Stimulated activated CD4-positive, alpha-beta T cell treated with anti-CD3 and anti-CD28 coated beads, TNF-alpha, amount 100 ng/mL, for 48 hours (primary cell): ENCODE measurements at regions not wholly inside any gene's neighbourhood (a gene's known extent, or its start where the extent isn't known, plus 50 kb on each side); places are given as distances from the start of the nearest gene placed in this dataset.

ENCODE experiments used
- DNase-seq, 3 donors: peaks; one replicate each; pipeline ENCODE4 v3.0.0-alpha.2; 2020; ENCODE audit warnings: low read depth in 3 of 3

- no peak for DNase-seq
Measured at GRCh38 chr1:96259399-96259798, 462.2 kb upstream of the PTBP2 start.

DNA sequence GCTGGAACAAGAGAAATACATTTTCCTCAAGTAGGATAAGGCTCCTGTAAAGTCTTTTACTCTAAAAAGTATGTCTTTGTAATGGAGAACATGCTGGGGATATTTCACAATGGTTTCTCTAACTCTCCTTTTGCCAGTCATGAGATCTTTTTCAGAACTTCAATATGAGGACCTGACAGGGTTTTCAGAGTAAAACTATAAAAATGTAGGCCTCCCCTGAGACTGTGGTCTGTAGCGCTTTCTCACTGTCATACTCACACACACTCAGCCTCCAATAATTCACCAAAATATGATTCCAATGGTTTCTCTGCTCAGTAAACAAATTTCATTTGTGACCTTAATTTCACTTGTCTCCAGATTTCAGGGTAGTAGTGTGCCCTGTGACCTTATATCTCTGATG lies 440.1 kb upstream of the PTBP2 start:
- no peak for DNase-seq

GRCh38 chr1:96290033-96290432 lies 431.6 kb upstream of the PTBP2 start:
- DNase-seq, result no peak

- DNase-seq, result no peak
Measured at GRCh38 chr1:96290801-96291200, 430.8 kb upstream of the PTBP2 start.

- no peak for DNase-seq
Measured at GRCh38 chr1:96291468-96291867, 430.1 kb upstream of the PTBP2 start.

DNA sequence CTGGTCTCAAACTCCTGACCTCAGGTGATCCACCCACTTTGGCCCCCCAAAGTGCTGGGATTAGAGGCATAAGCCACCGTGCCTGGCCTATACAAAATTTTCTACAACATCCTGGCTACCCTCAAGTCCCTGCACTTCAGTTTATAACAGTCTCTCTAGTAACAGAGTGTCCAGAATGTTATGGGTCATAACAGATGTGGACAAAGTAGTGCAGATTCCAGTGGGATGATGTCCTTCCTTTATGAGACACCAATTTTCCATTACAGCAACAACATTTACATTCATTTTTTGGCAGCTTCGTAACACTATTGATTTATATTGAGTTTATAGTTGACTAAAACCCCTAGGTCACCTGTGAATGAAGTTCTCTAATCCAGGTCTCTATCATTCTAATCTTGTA lies 429.4 kb upstream of the PTBP2 start:
- DNase-seq, result no peak

GRCh38 chr1:96296991-96297390 lies 424.6 kb upstream of the PTBP2 start:
- no peak for DNase-seq

GRCh38 chr1:96306809-96307560 lies 414.6 kb upstream of the PTBP2 start:
- DNase-seq, result no peak

DNA sequence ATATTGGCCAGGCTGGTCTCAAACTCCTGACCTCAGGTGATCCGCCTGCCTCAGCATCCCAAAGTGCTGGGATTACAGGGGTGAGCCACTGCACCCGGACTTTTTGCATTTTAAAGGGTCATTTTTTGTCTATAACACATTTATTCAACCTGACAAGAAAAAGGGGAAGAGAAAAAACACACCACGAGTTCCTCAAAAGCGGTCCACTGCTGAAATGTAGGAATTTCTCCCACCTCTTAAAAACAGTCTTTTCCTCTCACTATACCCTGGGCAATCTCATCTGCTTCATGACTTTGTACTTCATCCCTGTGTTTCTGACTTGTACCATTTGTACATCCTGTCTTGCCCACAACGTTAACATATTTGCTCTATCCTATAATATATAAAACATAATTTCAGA lies 413.3 kb upstream of the PTBP2 start:
- DNase-seq, result no peak

- no peak for DNase-seq
Measured at GRCh38 chr1:96309783-96310182, 411.8 kb upstream of the PTBP2 start.

GRCh38 chr1:96313216-96313615 lies 408.4 kb upstream of the PTBP2 start:
- no peak for DNase-seq

DNA sequence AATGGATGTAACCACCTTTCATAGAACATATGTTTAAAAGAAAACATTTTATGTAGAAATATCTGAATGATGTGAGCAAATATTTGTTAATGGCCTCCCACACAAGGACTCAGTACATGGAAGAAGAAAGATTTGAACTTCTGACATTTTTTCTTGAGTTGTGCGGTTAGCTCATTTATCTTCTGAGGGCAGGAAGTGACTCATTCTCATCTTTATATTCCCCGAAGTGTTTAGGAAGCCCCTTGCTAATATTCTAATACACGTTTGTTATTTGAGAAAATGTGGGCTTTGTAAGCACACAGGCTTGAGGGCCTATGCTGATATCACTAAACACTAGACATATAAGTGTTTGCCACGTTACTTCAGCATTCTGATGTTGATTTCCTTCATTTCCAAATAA lies 392.5 kb upstream of the PTBP2 start:
- DNase-seq, result no peak

DNA sequence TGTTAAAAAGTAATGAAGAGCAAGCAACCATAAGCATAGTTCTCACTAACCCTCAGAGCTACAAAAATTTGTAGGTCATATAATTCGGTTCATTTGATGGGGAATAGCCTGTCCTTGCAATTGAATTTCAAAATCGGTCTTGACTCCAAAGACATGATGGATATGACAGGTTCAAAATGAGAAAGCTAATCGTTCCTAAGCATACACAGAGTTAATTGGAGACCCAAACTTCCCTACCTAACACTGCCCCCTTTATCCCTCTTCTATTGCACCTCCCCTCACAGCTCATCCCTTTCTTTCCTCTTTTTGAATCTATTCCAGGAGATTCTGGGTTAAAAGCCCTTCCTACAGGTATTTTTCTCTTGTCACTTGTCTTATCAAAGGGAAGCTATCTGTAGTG lies 390.0 kb upstream of the PTBP2 start:
- no peak for DNase-seq

- DNase-seq, result no peak
Measured at GRCh38 chr1:96333522-96334235, 387.9 kb upstream of the PTBP2 start.

DNA sequence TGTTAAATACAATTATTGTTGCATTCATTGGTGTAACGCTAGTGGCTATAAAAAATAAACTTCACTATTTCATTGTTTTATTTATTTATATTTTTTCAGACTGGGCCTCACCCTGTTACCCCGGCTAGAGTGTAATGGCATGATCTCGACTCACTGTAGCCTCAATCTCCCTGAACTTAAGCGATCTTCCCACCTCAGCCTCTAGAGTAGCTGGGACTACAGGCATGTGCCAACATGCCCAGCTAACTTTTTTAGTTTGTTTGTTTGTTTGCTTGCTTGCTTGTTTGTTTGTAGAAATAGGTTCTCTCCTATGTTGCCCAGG lies 387.4 kb upstream of the PTBP2 start:
- DNase-seq, result no peak

GRCh38 chr1:96338622-96339021 lies 383.0 kb upstream of the PTBP2 start:
- DNase-seq, result no peak

- DNase-seq, result no peak
Measured at GRCh38 chr1:96340686-96341085, 380.9 kb upstream of the PTBP2 start.

GRCh38 chr1:96346719-96347118 lies 374.9 kb upstream of the PTBP2 start:
- no peak for DNase-seq

GRCh38 chr1:96349896-96350295 lies 371.7 kb upstream of the PTBP2 start:
- DNase-seq, result no peak

DNA sequence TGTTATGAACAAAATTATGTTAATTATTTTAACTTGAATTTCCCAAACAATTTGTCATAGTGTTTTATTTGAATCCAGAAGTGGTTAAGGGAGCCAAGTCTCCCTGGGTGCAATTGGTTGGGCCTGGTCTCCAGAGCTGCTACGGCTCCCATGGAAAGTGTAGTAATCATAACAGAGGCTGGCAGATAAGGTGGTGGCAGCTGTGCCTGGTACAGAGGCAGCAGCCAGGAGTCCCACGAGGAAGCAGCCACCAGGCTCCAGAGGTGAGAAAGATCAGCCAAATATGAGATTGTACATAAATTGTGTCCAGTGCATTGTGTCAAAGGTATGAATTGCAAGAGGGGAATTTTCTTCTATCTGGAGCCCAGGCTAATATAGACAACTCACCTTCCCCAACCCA lies 368.9 kb upstream of the PTBP2 start:
- no peak for DNase-seq

- DNase-seq, result no peak
Measured at GRCh38 chr1:96355521-96355920, 366.1 kb upstream of the PTBP2 start.

GRCh38 chr1:96355961-96356360 lies 365.6 kb upstream of the PTBP2 start:
- DNase-seq, result no peak

DNA sequence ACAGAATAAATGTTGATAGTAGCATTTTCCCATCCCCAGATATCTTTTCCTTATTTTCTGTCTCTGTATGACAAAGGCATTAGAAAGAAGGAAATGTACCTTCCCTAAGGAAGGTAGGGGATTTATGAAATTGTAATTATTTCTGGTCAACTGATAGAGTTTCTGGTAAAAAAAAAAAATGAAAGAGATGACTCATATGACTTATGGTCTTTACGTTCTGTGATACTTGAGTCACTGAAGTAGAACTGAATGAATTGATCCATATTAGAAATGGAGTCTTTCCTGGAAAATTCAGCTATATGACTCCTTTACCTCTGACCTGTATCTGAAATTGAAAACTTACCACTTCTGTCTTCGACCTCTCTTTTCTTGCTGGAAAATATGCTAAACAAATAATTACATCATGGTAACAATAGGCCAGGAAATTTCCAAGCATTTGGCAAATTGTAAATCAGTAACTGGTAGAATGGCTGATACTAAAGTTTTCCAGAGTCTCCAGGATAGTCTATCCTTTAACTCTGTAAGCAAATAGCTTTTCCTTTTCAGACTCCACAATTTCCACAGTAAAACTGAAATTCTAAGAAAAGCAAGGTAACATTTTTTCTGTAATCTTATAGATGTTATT lies 364.3 kb upstream of the PTBP2 start:
- DNase-seq, result no peak
